Upper lobe of right lung (tissue), 1 donor: ENCODE measurements at regions not wholly inside any gene's neighbourhood (a gene's known extent, or its start where the extent isn't known, plus 50 kb on each side); places are given as distances from the start of the nearest gene placed in this dataset.
A peak's percentile ranks its signal among the peaks of the same experiment; 100 is the strongest.

Experiments used
- ATAC-seq: fragments of 200-7000 bp; cut with Tn5 transposase; one replicate; pipeline ENCODE4 v1.9.1; 2020; ENCODE audit warnings: mild to moderate bottlenecking, moderate library complexity
- DNase-seq: peaks from one replicate; pipeline ENCODE4 v3.0.0-alpha.2; 2020
- H3K27ac ChIP-seq: fragments of 200-600 bp; one replicate; pipeline ENCODE4 v1.8.0; 2022
- H3K27me3 ChIP-seq: fragments of 200-600 bp; one replicate; pipeline ENCODE4 v1.8.0; 2022; ENCODE audit warnings: mild to moderate bottlenecking
- H3K36me3 ChIP-seq: fragments of 200-600 bp; one replicate; pipeline ENCODE4 v1.8.0; 2022
- H3K4me1 ChIP-seq: fragments of 200-600 bp; one replicate; pipeline ENCODE4 v1.8.0; 2022
- H3K4me3 ChIP-seq: fragments of 200-600 bp; one replicate; pipeline ENCODE4 v1.8.0; 2022; ENCODE audit warnings: mild to moderate bottlenecking
- H3K9me3 ChIP-seq: fragments of 200-600 bp; one replicate; pipeline ENCODE4 v1.8.0; 2022
- CTCF ChIP-seq: fragments of 200-600 bp; IDR thresholded peaks from one replicate; pipeline ENCODE4 v1.8.0; 2022; ENCODE audit warnings: antibody characterized with exemption
- intact Hi-C: fragments of 100-400 bp; cut with DNase I; formaldehyde crosslinking; loops from one replicate; pipeline ENCODE4 v1.11.0; 2022
- donor health status: DM: no; HTN: yes; CAD: no; lungs with severe emphysema.

GRCh38 chr3:174377096-174377495, 482.0 kb upstream of the NAALADL2 start:
- ATAC-seq: peak; percentile 39
- no peak for TF ChIP-seq CTCF
- Histone ChIP-seq H3K27ac (no peak overlapping the region), H3K4me1 (no peaks in the 10 kb centered on the region), H3K27me3 (no peaks in the 10 kb centered on the region), H3K36me3 (no peaks in the 10 kb centered on the region), H3K4me3 (no peak overlapping the region), H3K9me3 (no peaks in the 10 kb centered on the region)
- intact Hi-C loops: no loop called here
- DNase-seq: no peak

- intact Hi-C loops: no loop called here
- TF ChIP-seq CTCF: no peak
- ATAC-seq (no peak), DNase-seq (no peak)
- Histone ChIP-seq H3K4me1 (no peaks in the 10 kb centered on the region), H3K4me3 (no peak overlapping the region), H3K36me3 (no peaks in the 10 kb centered on the region), H3K27me3 (no peaks in the 10 kb centered on the region), H3K9me3 (no peaks in the 10 kb centered on the region), H3K27ac (no peak overlapping the region)
Observed at GRCh38 chr3:174377684-174378083, 481.4 kb upstream of the NAALADL2 start.

- no peak for TF ChIP-seq CTCF
- ATAC-seq (no peak), DNase-seq (no peak)
- Histone ChIP-seq H3K4me1 (no peaks in the 10 kb centered on the region), H3K9me3 (no peaks in the 10 kb centered on the region), H3K36me3 (no peaks in the 10 kb centered on the region), H3K27me3 (no peaks in the 10 kb centered on the region), H3K4me3 (no peak overlapping the region), H3K27ac (no peak overlapping the region)
- intact Hi-C loops: no loop called here
Observed at GRCh38 chr3:174382878-174383277, 476.3 kb upstream of the NAALADL2 start.

- TF ChIP-seq CTCF: no peak
Observed at GRCh38 chr3:174387736-174388135, 471.4 kb upstream of the NAALADL2 start.

GRCh38 chr3:174397848-174398247, 461.3 kb upstream of the NAALADL2 start:
- Histone ChIP-seq H3K4me3 (no peak overlapping the region), H3K4me1 (no peaks in the 10 kb centered on the region), H3K27me3 (no peaks in the 10 kb centered on the region), H3K9me3 (no peaks in the 10 kb centered on the region), H3K27ac (no peak overlapping the region), H3K36me3 (no peaks in the 10 kb centered on the region)
- intact Hi-C loops: no loop called here
- peak; percentile 55 for ATAC-seq
- peak; percentile 49 for TF ChIP-seq CTCF
- DNase-seq: no peak

More at GRCh38 chr3:174387736-174388135, 471.4 kb upstream of the NAALADL2 start:
- Histone ChIP-seq H3K4me3 (no peak overlapping the region), H3K27me3 (no peaks in the 10 kb centered on the region), H3K27ac (no peak overlapping the region), H3K4me1 (no peaks in the 10 kb centered on the region), H3K9me3 (no peaks in the 10 kb centered on the region), H3K36me3 (no peaks in the 10 kb centered on the region)
- ATAC-seq (no peak), DNase-seq (no peak)
- intact Hi-C loops: no loop called here

GRCh38 chr3:174398761-174399160, 460.4 kb upstream of the NAALADL2 start:
- no peaks in the 10 kb centered on the region for H3K4me1 ChIP-seq
- DNase-seq: no peak
- no peak overlapping the region for H3K4me3 ChIP-seq
- TF ChIP-seq CTCF: no peak
- intact Hi-C loops: no loop called here
- no peaks in the 10 kb centered on the region for H3K36me3 ChIP-seq
- no peaks in the 10 kb centered on the region for H3K27me3 ChIP-seq
- H3K9me3 ChIP-seq: no peaks in the 10 kb centered on the region
- ATAC-seq: no peak
- no peak overlapping the region for H3K27ac ChIP-seq
